GM13977 (cell line): ENCODE measurements at regions not wholly inside any gene's neighbourhood (a gene's known extent, or its start where the extent isn't known, plus 50 kb on each side); places are given as distances from the start of the nearest gene placed in this dataset.

ENCODE experiments used
- DNase-seq: peaks from one replicate; pipeline ENCODE4 v3.0.0; 2012; ENCODE audit warnings: low spot score
- CTCF ChIP-seq: IDR thresholded peaks from 2 replicates; pipeline ENCODE4 v1.5.1; 2012; ENCODE audit warnings: mild to moderate bottlenecking, control low read depth; ENCODE audit not compliant: insufficient read depth; ENCODE audit errors: extremely low read depth, missing control alignments
- in situ Hi-C: fragments of 300-500 bp; cut with MboI; formaldehyde crosslinking; loops from one replicate; pipeline ENCODE4 v1.12.0; 2022; ENCODE audit warnings: low sequenced_read_pairs, low pct_unique_long_range_greater_than_20kb, mixed read lengths, inconsistent platforms; ENCODE audit not compliant: unreplicated experiment

GRCh38 chr3:40620151-40620550 lies 95.4 kb downstream of the ZNF621 start:
- TF ChIP-seq CTCF: no peak
- DNase-seq: no peak
- in situ Hi-C loops: no loop called here

DNA sequence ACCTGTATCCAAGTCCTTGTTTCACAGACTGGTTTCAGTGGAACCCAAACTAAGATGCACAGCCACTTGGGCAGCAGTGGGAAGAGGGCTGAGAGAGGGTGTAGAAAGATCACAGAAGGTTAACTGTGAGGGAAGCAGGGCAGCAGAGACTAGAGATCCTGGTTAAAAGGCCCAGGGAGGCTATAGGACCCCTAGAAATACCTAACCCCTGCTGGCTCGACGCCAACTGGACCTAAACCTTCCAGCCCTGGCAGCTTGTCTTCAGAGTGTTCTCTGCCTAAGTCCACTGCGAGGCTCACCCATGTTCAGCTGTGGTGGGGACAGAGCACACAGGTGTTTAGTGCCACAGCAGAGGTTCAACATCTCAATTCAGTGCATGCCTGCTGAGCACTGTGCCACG lies 96.5 kb downstream of the ZNF621 start:
- TF ChIP-seq CTCF: no peak
- no peak for DNase-seq
- in situ Hi-C loops: no loop called here

GRCh38 chr3:40623567-40623966 lies 98.8 kb downstream of the ZNF621 start:
- no peak for TF ChIP-seq CTCF
- DNase-seq: no peak
- in situ Hi-C loops: no loop called here

- in situ Hi-C loops: no loop called here
- TF ChIP-seq CTCF: no peak
- DNase-seq: no peak
Observed at GRCh38 chr3:40624189-40624769, 99.5 kb downstream of the ZNF621 start.

DNA sequence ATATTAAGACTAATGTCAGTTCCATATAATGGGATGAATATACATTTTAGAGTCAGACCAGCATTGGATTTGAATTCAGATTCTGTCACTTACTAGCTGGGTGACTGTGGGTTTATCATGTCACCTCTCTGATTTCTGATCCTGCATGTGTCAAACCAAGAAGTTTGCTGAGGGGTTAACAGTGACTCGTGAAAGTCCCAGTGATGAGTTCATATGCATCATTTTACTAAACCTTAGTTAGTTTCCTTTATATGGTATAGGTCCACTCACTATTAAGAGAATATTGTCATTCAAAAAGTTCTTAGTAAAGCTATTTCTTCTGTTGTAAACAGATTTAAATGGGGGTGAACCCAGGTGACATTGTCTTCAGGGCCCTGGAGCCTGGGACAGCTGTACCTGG lies 102.3 kb downstream of the ZNF621 start:
- in situ Hi-C loops: no loop called here
- DNase-seq: no peak
- no peak for TF ChIP-seq CTCF

DNA sequence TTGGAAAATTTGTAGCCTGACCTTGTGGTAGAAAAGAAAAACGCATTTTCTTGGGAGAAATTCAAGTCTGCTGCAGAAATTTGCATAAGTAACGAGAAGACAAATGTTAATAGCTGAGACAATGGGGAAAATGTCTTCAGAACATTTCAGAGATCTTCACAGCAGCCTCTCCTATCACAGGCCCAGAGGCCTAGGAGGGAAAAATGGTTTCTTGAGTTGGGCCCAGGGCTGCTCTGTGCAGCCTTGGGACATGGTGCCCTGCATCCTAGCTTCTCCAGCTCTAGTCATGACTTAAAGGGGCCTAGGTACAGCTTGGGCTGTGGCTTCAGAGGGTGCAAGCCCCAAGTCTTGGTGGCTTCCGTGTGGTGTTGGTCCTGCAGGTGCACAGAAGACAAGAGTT lies 104.2 kb downstream of the ZNF621 start:
- DNase-seq: no peak
- in situ Hi-C loops: no loop called here
- no peak for TF ChIP-seq CTCF
